Ishikawa (cell line): ENCODE measurements at regions not wholly inside any gene's neighbourhood (a gene's known extent, or its start where the extent isn't known, plus 50 kb on each side); places are given as distances from the start of the nearest gene placed in this dataset.

ENCODE experiments used
- CEBPB ChIP-seq: IDR thresholded peaks from 2 replicates; pipeline ENCODE4 v1.6.1; 2012
- CREB1 ChIP-seq: IDR thresholded peaks from 2 replicates; pipeline ENCODE4 v1.6.1; 2012; ENCODE audit warnings: low read depth
- EGR1 ChIP-seq: IDR thresholded peaks from 2 replicates; pipeline ENCODE4 v1.6.1; 2012
- EP300 ChIP-seq: IDR thresholded peaks from 2 replicates; pipeline ENCODE4 v1.6.1; 2012; ENCODE audit warnings: borderline replicate concordance
- FOXM1 ChIP-seq: IDR thresholded peaks from 2 replicates; pipeline ENCODE4 v1.6.1; 2012; ENCODE audit warnings: low read depth, borderline replicate concordance
- MAX ChIP-seq: IDR thresholded peaks from 2 replicates; pipeline ENCODE4 v1.6.1; 2012
- NFIC ChIP-seq: IDR thresholded peaks from 2 replicates; pipeline ENCODE4 v1.6.1; 2012
- RAD21 ChIP-seq: IDR thresholded peaks from 2 replicates; pipeline ENCODE4 v1.6.1; 2012; ENCODE audit warnings: low read depth
- REST ChIP-seq: IDR thresholded peaks from 2 replicates; pipeline ENCODE4 v1.6.1; 2012; ENCODE audit warnings: low read depth, mild to moderate bottlenecking
- TAF1 ChIP-seq: IDR thresholded peaks from 2 replicates; pipeline ENCODE4 v1.6.1; 2012; ENCODE audit warnings: low read depth, mild to moderate bottlenecking
- TCF12 ChIP-seq: IDR thresholded peaks from 2 replicates; pipeline ENCODE4 v1.6.1; 2012; ENCODE audit warnings: low read depth
- TEAD4 ChIP-seq: IDR thresholded peaks from 2 replicates; pipeline ENCODE4 v1.6.1; 2012
- USF1 ChIP-seq: IDR thresholded peaks from 2 replicates; pipeline ENCODE4 v1.6.1; 2012
- YY1 ChIP-seq: IDR thresholded peaks from 2 replicates; pipeline ENCODE4 v1.6.1; 2012; ENCODE audit warnings: low read depth
- ZBTB7A ChIP-seq: IDR thresholded peaks from 2 replicates; pipeline ENCODE4 v1.6.1; 2012; ENCODE audit warnings: low read depth

- TF ChIP-seq EGR1 (no peak), RAD21 (no peak), ZBTB7A (no peak), CEBPB (no peak), YY1 (no peak), USF1 (no peak), TCF12 (no peak)
These were observed 104.2 kb downstream of the ANKRD7 start for GRCh38 chr7:118328505-118329211.

GRCh38 chr7:118330388-118330787 lies 105.9 kb downstream of the ANKRD7 start:
- TF ChIP-seq FOXM1 (no peak), NFIC (no peak), MAX (no peak), EGR1 (no peak), EP300 (no peak), RAD21 (no peak), CEBPB (no peak), ZBTB7A (no peak), CREB1 (no peak), USF1 (no peak), TAF1 (no peak), TEAD4 (no peak), TCF12 (no peak), REST (no peak), YY1 (no peak)

GRCh38 chr7:118346748-118347147 lies 122.2 kb downstream of the ANKRD7 start:
- TF ChIP-seq NFIC, result no peak
- TF ChIP-seq ZBTB7A, result no peak
- TF ChIP-seq TEAD4, result no peak
- no peak for TF ChIP-seq USF1
- no peak for TF ChIP-seq EGR1
- TF ChIP-seq CREB1, result no peak
- TF ChIP-seq EP300, result no peak
- TF ChIP-seq CEBPB, result no peak
- TF ChIP-seq FOXM1, result no peak
- TF ChIP-seq TCF12, result no peak
- no peak for TF ChIP-seq RAD21
- TF ChIP-seq YY1, result no peak
- TF ChIP-seq TAF1, result no peak
- TF ChIP-seq MAX, result no peak
- no peak for TF ChIP-seq REST

GRCh38 chr7:118349604-118350003 lies 125.1 kb downstream of the ANKRD7 start:
- TF ChIP-seq YY1, result no peak
- no peak for TF ChIP-seq ZBTB7A
- no peak for TF ChIP-seq TAF1
- no peak for TF ChIP-seq REST
- TF ChIP-seq FOXM1, result no peak
- TF ChIP-seq NFIC, result no peak
- no peak for TF ChIP-seq MAX
